ENCODE measurements at regions not wholly inside any gene's neighbourhood (a gene's known extent, or its start where the extent isn't known, plus 50 kb on each side); places are given as distances from the start of the nearest gene placed in this dataset.
A peak's percentile ranks its signal among the peaks of the same experiment; 100 is the strongest.
"Not testable (repeated sequence)": the region's sequence is repeated elsewhere in the genome, so short reads cannot be mapped to it uniquely, and the experiment has no call there.

GRCh38 chr2:242004223-242004901 is 134.8 kb downstream of the RTP5 start:
- DNase-seq: peak; percentile 51
- intact Hi-C loops (cut with DNase I; ENCODE audit: low total_unique reads): no loop called here
- Histone ChIP-seq H3K4me1 (no peaks in the 10 kb centered on the region), H3K9me3 (peaks cover 0 to 3% (median 0%) of the 10 kb centered on the region in 8 donors), H3K4me3 (no peak overlapping the region), H3K36me3 (no peaks in the 10 kb centered on the region), H3K27me3 (replicated peaks in 1 of 7) (no peaks in the 10 kb centered on the region), H3K27ac (no peak overlapping the region)
- TF ChIP-seq CTCF (IDR thresholded peaks at IDR 0.05 in 8 of 11, conservative IDR thresholded peaks at IDR 0.05 in 3 of 11) (no peak), POLR2AphosphoS5 (IDR thresholded peaks at IDR 0.05) (no peak), POLR2A (IDR thresholded peaks at IDR 0.05) (no peak)
- 82 to 90% (median 86%) methylated on average over 21 to 24 of the region's 30 CpGs for WGBS, 5 donors

- H3K9me3 ChIP-seq: peaks cover 0 to 3% (median 0%) of the 10 kb centered on the region in 8 donors
- no peak for DNase-seq
- H3K36me3 ChIP-seq: no peaks in the 10 kb centered on the region
- H3K4me1 ChIP-seq: no peaks in the 10 kb centered on the region
- TF ChIP-seq CTCF (IDR thresholded peaks at IDR 0.05 in 8 of 11, conservative IDR thresholded peaks at IDR 0.05 in 3 of 11) (no peak), POLR2AphosphoS5 (IDR thresholded peaks at IDR 0.05) (no peak), POLR2A (IDR thresholded peaks at IDR 0.05) (no peak)
- H3K4me3 ChIP-seq: no peak overlapping the region
- WGBS, 5 donors: 81 to 89% (median 87%) methylated on average over 7 of the region's 7 CpGs
- intact Hi-C loops (cut with DNase I; ENCODE audit: low total_unique reads): no loop called here
- H3K27ac ChIP-seq: no peak overlapping the region
- H3K27me3 ChIP-seq (replicated peaks in 1 of 7): no peaks in the 10 kb centered on the region
These were observed 135.3 kb downstream of the RTP5 start for GRCh38 chr2:242004902-242005230.

GRCh38 chr2:242006091-242006634 is 136.6 kb downstream of the RTP5 start:
- H3K4me1 ChIP-seq; H3K36me3 ChIP-seq; H3K4me3 ChIP-seq; intact Hi-C loops (cut with DNase I; ENCODE audit: low total_unique reads); H3K27ac ChIP-seq; H3K9me3 ChIP-seq; H3K27me3 ChIP-seq (replicated peaks in 1 of 7): not testable (repeated sequence)
- peak; percentile 35 for DNase-seq
- 74 to 96% (median 85%) methylated on average over 17 to 20 of the region's 25 CpGs for WGBS, 5 donors

- 68 to 84% (median 74%) methylated on average over 10 to 17 of the region's 24 CpGs for WGBS, 5 donors
- H3K4me1 ChIP-seq; intact Hi-C loops (cut with DNase I; ENCODE audit: low total_unique reads); H3K36me3 ChIP-seq; H3K4me3 ChIP-seq; H3K27ac ChIP-seq; H3K27me3 ChIP-seq (replicated peaks in 1 of 7); H3K9me3 ChIP-seq; DNase-seq: not testable (repeated sequence)
These were observed 139.4 kb downstream of the RTP5 start for GRCh38 chr2:242008908-242009307.

DNA sequence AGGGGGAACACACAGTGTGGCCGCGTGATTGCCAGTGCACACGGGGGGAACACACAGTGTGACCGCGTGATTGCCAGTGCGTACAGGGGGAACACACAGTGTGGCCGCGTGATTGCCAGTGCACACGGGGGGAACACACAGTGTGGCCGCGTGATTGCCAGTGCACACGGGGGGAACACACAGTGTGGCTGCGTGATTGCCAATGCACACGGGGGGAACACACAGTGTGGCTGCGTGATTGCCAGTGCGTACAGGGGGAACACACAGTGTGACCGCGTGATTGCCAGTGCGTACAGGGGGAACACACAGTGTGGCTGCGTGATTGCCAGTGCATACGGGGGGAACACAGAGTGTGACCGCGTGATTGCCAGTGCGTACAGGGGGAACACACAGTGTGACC is 140.3 kb downstream of the RTP5 start:
- DNase-seq; H3K4me1 ChIP-seq; H3K4me3 ChIP-seq; H3K9me3 ChIP-seq; H3K36me3 ChIP-seq; intact Hi-C loops (cut with DNase I; ENCODE audit: low total_unique reads); H3K27ac ChIP-seq; H3K27me3 ChIP-seq (replicated peaks in 1 of 7): not testable (repeated sequence)
- WGBS, 5 donors: 69 to 85% (median 83%) methylated on average over 6 to 21 of the region's 24 CpGs

- WGBS, 5 donors: 77 to 86% (median 80%) methylated on average over 17 to 28 of the region's 29 CpGs
- not testable (repeated sequence) for DNase-seq
These were observed 141.0 kb downstream of the RTP5 start for GRCh38 chr2:242010252-242011166.

More at GRCh38 chr2:242010252-242011166, 141.0 kb downstream of the RTP5 start:
- H3K27me3 ChIP-seq (replicated peaks in 1 of 7); H3K36me3 ChIP-seq; H3K4me1 ChIP-seq; H3K9me3 ChIP-seq; H3K4me3 ChIP-seq; H3K27ac ChIP-seq; intact Hi-C loops (cut with DNase I; ENCODE audit: low total_unique reads): not testable (repeated sequence)
